GM19043 (cell line): ENCODE measurements at regions not wholly inside any gene's neighbourhood (a gene's known extent, or its start where the extent isn't known, plus 50 kb on each side); places are given as distances from the start of the nearest gene placed in this dataset.
"Not testable (repeated sequence)": the region's sequence is repeated elsewhere in the genome, so short reads cannot be mapped to it uniquely, and the experiment has no call there.

Source experiments
- ATAC-seq: cut with Tn5 transposase; IDR thresholded peaks from one replicate; pipeline ENCODE4 v1.9.1; 2021; ENCODE audit warnings: low read depth; ENCODE audit not compliant: unreplicated experiment

- no peak for ATAC-seq
Measured at GRCh38 chr7:9391984-9392383, 958.6 kb downstream of the NXPH1 start.

- ATAC-seq, result not testable (repeated sequence)
Measured at GRCh38 chr7:9404386-9404785, 971.0 kb downstream of the NXPH1 start.

- ATAC-seq, result no peak
Measured at GRCh38 chr7:9407816-9408215, 974.4 kb downstream of the NXPH1 start.

GRCh38 chr7:9453521-9453920 is 1020.1 kb downstream of the NXPH1 start:
- no peak for ATAC-seq

- ATAC-seq, result no peak
Measured at GRCh38 chr7:9488555-9488954, 1055.1 kb downstream of the NXPH1 start.

GRCh38 chr7:9498303-9498702 is 1064.9 kb downstream of the NXPH1 start:
- no peak for ATAC-seq

GRCh38 chr7:9502269-9502668 is 1068.9 kb downstream of the NXPH1 start:
- ATAC-seq, result no peak

- no peak for ATAC-seq
Measured at GRCh38 chr7:9504678-9505077, 1071.3 kb downstream of the NXPH1 start.

GRCh38 chr7:9505516-9505915 is 1072.1 kb downstream of the NXPH1 start:
- ATAC-seq, result no peak

- ATAC-seq, result no peak
Measured at GRCh38 chr7:9507290-9507689, 1073.9 kb downstream of the NXPH1 start.

GRCh38 chr7:9516662-9517061 is 1083.3 kb downstream of the NXPH1 start:
- ATAC-seq, result no peak

- no peak for ATAC-seq
Measured at GRCh38 chr7:9523579-9523978, 1090.2 kb downstream of the NXPH1 start.

GRCh38 chr7:9552431-9552830 is 1119.0 kb downstream of the NXPH1 start:
- ATAC-seq, result not testable (repeated sequence)

GRCh38 chr7:9557853-9558252 is 1124.4 kb downstream of the NXPH1 start:
- no peak for ATAC-seq

GRCh38 chr7:9575716-9576115 is 1142.3 kb downstream of the NXPH1 start:
- ATAC-seq, result no peak

- no peak for ATAC-seq
Measured at GRCh38 chr7:9582824-9583223, 1149.4 kb downstream of the NXPH1 start.

GRCh38 chr7:9598411-9598810 is 1165.0 kb downstream of the NXPH1 start:
- no peak for ATAC-seq

GRCh38 chr7:9600974-9601373 is 1167.6 kb downstream of the NXPH1 start:
- ATAC-seq, result no peak

- no peak for ATAC-seq
Measured at GRCh38 chr7:9603291-9603690, 1169.9 kb downstream of the NXPH1 start.

GRCh38 chr7:9608560-9608959 is 1175.2 kb downstream of the NXPH1 start:
- ATAC-seq, result no peak

GRCh38 chr7:9620899-9621298 is 1187.5 kb downstream of the NXPH1 start:
- ATAC-seq, result not testable (repeated sequence)

- not testable (repeated sequence) for ATAC-seq
Measured at GRCh38 chr7:9621306-9621902, 1188.0 kb downstream of the NXPH1 start.

- no peak for ATAC-seq
Measured at GRCh38 chr7:9621927-9622326, 1188.5 kb downstream of the NXPH1 start.
